ENCODE measurements at regions not wholly inside any gene's neighbourhood (a gene's known extent, or its start where the extent isn't known, plus 50 kb on each side); places are given as distances from the start of the nearest gene placed in this dataset.
"Not testable (repeated sequence)": the region's sequence is repeated elsewhere in the genome, so short reads cannot be mapped to it uniquely, and the experiment has no call there.

DNA sequence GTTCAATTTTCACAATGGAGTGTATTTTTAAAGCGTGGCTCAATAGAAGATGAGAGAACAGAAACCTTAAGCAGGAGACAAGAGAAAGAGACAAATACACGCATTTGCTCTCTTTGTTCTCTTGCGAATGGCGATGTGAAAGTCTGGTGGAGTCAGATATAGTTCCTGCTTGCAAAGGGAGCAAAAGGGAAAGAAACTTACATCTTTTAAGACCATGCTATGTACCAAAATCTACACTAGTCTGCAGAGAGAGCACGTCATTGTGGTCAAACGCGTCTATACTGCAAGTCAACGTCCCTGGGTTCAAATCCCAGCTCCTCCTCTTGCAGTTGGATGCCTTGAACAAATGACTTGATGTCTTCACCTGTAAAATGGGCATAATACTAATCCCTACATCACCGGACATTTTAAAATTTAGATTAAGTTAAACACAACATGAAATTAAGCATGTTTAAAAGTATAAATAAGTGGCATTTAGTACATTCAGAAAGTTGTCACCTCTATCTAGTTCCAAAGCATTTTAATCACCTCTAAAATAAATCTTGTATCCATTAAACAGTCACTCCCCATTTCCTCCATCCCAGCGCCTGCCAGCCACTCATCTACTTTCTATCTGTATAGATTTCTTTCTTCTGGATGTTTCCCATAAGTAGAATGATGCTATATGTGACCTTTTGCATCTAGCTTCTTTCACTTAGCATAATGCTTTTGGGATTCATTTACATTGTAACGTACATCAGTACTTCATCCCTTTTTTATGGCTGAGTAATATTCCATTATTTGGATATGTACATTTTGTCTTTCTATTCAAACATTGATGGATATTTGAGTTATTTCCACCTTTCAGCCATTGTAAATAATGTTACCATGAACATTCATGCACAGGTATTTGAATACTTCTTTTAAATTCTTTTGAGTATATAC lies 406.9 kb downstream of the TMEM114 start:
- DNase-seq = no peak

DNA sequence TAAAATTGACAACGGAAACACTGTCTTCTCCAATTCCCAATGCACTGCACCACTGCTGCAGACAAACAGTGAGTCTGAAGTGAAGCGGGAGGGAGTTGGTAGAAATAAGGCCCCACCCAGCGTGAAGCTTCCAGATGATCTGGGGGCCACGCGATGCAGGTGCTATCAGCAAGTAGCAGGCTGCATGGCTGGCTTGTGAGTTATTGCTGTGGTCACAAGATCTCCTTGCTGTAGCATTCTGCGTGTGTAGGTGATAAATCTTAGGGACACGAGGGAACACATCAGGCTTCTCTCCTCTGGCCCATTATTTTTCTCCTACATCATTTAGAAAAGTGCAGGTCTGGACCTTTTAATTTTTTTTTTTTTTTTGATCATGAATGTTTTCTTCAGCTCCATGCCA lies 407.6 kb downstream of the TMEM114 start:
- no peak for DNase-seq

DNA sequence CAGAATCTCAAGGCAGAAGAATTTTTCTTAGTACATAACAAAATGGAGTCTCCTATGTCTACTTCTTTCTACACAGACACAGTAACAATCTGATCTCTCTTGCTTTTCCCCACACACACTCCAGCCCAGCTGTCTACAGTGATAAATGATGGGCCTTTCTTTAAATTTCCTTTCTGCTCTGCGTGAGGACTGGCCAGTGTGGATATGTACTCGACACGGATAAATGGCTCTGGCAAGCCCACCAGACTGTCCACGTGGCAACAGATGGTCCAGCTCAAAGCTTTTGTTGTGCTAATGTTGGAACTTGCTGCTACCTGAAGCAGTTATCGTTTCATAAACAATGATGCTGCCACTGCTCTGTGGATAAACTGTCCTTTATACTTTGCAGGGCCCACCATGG lies 410.7 kb downstream of the TMEM114 start:
- DNase-seq = no peak

DNA sequence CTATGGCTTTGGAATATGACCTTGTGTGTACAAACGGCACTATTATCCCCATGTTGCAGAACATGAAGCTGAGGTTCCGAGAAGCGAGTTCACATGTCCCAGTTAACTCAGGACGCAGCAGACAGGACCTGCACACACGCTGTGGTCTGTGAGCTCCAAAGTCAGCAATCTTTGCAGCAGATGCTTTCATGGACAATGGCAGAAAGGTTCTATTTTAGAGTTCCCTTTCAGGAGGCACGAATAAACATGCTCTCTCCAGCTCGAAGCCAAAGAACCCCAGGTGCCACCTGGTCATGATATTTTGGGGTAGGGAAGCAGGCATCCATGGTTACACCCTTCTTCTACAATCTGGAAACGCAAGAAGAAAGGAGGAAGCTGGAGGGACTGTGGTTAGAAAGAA lies 412.0 kb downstream of the TMEM114 start:
- no peak for DNase-seq

DNA sequence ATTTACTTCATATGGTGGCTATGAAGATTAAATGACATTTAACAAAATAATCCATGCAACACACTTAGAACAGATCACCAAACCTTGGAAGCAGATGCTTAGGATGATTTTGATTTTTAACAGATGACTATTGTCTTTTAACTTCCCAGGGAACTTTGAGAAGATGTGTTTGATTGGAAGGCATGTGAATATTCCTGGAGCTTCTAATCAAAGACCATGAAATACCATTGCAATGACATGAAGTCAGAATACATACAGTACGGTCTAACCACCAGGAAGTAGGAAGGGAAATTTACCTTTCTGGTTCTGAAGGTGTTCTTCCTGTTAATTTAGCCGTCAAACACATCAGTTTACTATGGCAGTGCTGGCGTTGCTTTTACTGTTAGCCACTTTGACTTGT lies 414.9 kb downstream of the TMEM114 start:
- no peak for DNase-seq

DNA sequence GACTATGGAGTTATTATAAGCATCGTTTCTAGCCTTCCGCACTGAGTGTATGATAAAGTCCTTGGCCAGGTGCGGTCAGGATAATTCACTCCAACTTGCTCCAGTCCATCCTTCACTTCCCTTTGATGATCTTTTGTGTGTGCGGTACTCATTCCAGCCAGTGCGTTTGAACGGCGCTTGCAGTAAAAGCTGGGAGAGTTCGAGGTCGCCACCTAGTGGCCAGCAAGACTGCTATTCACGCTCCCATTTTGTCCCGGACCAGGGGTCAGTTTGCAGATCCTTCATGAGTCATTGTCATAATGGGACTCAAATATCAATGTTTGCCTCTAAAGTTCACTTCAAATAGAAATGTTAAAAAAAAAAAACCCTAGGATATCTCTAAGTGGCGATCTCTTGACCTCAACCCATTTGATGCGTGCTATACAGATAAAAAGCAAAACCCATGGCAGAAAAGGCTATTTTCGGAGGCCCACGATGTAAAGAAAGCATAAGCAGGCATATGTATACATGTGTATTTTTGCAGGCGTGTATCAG lies 417.1 kb downstream of the TMEM114 start:
- peak; percentile 3 for DNase-seq

DNA sequence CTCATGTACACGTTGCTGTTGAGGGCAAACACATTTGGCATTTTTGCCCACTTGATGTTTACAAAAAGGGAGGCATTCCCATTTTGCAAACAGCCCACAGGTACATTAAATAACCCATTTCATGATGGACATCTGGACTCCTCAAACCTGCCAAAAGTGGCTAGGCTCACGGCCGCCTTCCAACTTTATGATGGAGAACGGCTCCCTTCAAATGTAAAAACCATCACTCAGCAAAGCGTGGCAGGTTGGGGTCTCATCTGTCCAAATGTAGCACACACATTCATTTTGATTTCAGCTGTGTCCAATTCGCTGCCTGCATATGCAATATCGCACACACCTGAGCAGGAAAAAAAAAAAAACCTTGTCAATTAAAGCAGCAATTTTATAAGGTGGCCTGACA lies 417.8 kb downstream of the TMEM114 start:
- no peak for DNase-seq

DNA sequence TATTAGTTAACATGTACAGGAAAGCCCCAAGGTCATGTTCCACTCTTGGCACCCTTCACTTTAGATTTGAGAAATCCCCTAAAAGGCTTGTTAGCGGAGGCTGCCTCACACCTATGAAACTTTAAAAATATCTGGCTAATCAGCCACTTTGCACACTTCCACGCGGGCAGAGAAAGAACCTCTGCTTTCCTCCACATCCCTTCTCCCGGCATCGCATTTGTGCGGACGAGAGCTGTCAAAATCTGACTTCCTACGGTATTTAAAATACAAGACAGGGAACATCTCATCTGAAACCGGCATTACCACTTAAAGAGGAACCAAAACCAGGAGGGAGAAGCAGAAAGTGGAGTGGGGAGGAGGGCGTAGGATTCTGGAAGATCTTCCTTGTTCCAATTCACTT lies 422.3 kb downstream of the TMEM114 start:
- no peak for DNase-seq

DNA sequence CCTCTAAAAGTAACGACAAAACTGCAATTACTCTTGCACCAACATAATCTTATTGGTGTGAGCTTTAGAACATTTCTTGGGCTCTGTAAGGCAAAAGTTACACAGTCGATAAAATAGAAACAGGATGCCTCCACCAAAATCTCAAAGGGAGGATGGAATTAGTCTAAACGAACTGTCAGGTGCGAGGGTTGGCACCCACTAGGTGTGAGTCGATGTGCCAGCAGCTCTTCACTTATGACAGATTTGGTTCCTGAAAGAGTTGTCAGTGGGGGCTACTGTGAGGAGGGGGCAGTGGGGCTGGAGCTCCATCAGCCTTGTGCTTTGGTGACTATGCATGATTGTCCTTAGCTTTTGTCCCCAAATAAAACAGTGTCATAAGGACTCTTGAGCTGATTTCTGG lies 422.9 kb downstream of the TMEM114 start:
- DNase-seq = no peak

DNA sequence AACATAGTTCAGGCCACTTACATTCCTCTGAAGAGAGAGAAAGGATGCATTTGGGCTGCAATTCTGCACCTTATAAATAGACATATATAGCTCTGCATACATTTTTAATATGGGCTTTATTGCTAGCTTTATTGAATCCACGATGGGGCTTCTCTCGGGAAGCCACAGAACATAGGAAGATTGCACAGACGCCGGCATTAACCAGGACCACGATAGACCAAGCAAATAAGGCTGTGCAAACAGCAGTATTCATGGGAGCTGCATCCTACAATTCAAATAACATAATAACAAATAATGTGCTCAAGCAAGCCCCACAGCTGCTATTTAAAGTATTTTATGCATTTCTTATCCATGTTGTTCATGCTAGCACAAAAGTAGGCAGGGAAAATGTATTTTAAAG lies 432.3 kb downstream of the TMEM114 start:
- DNase-seq = no peak

DNA sequence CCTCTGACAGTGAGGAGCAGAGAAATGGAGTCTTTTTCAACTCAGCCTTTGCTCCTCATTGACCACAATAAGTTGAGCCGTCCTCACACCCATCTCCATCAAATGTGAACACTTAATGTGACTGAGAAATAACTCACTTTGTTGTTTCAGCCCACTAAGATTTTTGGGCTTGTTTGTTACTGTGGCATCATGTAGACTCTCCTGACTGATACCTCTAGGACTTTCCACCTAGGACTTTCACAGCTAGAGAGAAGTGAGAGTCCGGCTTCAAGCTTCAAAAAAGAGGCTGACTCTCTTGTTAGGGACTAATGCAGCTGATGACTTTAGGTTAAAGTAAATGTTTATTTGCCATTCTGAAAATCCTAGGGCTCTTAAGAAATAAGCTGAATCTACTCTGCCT lies 435.0 kb downstream of the TMEM114 start:
- DNase-seq = no peak

DNA sequence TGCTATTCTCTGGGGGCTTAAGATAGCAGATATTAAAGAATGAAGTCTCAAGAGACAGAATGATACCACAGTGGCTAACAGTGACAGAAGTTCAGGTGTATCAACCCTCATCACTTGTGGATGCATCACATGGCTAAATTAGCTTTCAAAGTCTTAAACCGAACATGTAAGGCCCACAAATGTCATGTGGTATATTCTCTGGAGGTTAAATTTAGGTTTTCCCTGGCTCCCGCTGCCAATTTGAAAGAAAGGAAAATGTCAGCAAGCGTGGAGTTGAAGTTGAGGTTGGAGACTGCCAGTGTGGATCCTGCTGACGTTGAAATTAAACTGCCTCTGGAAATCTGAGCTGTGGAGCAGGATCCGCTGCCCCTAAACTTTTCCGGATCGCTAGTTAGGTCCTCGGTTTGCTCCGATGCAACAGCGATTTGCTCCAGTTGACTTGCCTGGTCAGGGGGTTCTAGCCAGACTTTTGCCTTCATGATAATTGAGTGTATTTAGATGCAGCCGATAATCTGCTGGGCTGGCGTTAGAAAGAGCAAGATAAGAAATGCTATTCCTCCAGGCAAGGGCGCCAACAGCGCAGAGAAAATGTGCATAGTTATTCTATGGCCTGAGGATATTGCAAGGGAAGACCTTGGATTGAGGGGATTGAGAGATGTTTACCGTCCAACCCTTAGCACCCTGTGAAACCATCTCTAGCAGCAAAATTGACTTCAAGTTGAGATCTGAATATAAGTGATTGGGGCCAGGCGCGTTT lies 443.9 kb downstream of the TMEM114 start:
- no peak for DNase-seq

DNA sequence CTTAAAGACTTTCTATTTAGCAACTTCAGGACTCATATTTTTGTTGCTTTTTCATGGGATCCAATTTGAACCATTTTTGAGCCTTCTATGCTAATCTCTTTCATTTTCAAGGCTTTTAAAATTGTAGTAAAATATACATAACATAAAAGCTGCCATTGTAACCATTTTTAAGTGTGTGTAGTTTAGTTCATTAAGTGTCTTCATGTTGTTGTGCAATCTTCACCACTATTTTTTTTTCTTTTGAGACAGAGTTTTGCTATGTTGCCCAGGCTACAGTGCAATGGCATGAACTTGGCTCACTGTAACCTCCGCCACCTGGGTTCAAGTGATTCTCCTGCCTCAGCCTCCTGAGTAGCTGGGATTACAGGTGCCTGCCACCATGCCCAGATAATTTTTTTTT lies 451.6 kb downstream of the TMEM114 start:
- no peak for DNase-seq

DNA sequence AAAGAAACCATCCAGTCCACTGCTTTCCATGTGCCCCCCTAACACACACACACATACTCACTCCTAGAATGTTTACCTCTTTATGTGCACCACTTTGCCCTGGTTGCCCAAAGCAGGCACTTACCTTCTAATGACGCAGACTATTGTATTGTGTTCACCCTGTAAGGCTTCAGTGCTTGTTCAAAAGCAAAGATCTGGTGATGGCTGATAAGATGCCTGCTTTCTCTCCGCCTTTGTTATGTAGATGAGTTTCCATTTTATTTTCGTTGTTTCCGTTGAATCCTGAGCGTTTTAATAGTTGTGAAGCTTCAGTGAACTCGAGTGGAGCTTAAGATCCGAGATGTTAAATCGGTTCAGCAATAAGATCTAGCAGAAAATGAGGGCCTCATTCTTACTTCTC lies 452.7 kb downstream of the TMEM114 start:
- DNase-seq = no peak

DNA sequence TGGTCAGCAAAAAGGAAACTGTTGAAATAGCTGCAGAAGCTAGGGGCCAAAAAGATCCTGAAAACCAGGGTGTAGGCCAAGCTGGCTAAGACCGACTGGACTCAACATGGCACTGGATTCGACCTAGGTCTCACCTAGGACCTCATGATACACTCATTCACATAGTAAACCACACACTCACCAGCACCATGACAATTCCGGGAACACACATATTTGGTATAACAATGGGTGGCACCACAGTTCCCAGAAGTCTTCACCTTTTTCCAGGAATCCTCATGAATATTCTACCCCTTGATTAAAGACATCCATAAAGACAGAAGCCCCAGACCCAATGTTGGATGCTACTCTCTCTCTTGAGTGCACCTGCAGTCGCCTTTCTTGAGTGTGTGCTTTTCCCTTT lies 460.1 kb downstream of the TMEM114 start:
- no peak for DNase-seq

DNA sequence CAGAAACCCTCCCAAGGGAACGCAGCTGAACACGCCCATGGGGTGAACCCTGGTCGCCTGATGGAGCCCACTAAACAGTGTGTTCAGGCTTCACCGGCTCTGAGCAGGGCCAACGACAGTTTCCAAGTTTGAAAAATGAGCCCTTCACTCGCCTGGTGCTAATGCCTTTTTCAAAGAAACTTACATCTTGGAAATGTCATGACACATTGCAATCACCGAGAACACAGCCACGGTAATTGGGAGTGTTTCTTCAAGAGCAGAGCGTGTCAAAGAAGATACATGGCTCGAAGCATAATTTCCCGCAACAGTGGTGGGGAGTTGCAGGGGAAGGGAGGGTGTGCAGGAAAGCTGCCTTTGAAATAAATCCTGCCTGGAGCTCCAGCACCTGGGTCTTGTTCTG lies 463.2 kb downstream of the TMEM114 start:
- DNase-seq = no peak

DNA sequence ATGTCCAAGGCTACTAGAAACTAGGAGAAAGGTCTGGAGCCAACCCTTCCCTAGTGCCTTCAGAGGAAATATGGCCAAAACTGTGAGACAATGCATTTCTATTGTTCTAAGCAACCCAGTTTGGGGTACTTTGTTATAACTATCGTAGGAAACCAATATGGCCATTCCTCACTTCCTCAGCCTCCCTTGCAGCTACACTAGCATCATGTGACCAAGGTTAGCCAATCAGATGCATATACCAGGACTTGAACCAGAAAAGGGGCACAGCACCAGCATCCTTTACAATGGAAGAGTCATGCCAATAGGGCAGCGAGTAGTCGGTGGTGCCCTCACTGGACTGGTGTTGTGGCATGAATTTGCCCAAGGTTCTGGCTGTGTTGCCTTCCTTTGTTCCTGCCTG lies 464.0 kb downstream of the TMEM114 start:
- DNase-seq = no peak

DNA sequence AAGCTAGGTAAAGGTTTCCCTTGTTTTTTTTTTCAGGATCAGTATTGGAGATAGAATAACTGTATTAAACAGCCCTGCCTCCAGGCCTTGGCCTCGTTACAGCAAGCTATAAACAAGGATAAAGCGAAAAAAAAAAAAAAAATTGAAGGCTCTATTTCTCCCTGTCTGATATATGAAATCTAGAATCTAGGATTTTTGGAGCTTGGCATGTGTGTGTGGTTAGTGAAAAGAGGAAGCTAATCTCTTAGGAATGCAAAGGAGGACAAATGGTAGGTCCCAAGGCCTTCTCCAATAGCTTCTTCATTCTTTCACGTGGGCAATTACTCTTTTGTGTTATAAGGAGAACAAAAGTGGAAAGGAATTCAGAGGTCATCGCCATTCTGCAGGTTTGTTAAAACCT lies 470.3 kb downstream of the TMEM114 start:
- DNase-seq = no peak

DNA sequence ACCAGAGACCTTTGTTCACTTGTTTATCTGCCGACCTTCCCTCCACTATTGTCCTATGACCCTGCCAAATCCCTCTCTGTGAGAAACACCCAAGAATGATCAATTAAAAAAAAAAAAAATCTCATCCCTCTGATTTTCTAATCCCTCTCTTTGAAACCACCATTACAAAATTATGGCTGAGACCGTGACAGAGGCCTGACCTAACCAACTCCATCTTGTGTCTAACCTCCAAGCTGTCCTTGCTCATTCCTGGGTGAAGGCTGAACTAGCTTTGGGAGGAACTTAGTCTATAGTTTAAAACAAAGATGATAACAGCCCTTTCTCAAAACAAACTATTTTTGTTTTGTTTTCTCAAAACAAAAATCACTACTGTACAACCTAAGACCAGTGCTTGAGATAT lies 474.5 kb downstream of the TMEM114 start:
- DNase-seq = no peak

DNA sequence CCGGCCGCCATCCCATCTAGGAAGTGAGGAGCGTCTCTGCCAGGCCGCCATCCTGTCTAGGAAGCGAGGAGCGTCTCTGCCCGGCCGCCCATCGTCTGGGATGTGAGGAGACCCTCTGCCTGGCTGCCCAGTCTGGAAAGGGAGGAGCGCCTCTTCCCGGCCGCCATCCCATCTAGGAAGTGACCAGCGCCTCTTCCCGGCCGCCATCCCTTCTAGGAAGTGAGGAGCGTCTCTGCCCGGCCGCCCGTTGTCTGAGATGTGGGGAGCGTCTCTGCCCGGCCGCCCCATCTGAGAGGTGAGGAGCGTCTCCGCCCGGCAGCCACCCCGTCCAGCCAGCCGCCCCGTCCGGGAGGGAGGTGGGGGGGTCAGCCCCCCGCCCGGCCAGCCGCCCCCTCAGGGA lies 475.4 kb downstream of the TMEM114 start:
- DNase-seq = not testable (repeated sequence)

DNA sequence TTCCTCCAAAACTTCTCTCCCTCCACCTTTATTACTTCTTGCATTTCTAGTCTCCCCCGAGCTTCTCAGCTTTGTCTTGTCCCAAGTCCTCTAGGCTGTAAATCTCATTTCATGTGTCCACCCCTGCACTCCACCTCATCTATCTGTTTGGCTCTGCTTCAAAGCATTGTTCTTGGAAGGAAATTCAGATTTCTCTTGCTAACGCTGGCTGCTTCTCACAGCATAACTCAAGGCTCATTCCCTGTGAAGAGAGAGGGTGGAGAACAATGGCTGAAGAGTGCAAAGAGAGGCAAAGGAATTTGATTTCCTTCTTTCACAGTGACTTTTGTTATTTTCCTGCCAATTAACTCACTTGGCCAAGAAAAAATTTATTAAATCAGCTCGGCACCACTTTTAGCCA lies 476.5 kb downstream of the TMEM114 start:
- DNase-seq = no peak

DNA sequence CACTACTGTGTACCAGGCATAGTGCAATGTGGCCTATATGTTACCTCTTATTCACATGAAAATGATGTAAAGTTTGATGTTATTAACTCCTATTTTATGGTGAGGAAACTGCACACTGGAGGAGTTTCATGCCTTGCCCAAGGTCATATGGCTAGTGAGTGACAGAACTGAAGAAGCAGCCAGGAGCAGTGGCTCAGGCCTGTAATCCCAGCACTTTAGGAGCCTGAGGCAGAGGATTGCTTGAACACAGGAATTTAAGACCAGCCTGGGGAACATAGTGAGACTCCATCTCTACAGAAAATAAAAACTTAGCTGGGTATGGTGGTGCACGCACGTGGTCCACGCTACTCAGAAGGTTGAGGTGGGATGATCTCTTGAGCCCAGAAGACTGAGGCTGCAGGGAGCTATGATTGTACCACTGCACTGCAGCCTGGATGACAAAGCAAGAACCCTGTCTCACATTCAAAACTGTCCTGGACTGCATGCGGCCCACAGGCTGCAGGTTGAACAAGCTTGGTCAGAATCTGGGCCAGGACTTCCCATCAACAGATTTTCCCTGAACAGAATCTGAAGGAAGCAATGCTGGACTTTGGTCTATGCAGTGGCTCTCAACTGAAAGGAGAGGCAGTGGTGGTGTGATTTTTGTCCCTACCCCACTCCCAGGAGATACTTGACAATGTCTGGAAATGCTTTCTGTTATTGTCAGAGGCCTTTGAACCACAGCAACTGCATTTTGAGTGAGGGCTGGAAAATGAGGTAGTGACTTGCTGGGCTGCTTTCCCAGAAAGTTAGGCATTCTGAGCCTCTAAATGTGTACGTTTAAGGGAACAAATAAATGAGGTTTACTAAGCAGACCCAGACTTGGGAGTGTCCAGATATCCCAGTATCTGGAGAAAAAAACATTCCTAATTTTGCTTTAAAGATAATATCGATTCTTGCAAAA lies 479.5 kb downstream of the TMEM114 start:
- no peak for DNase-seq
